NT2/D1 (cell line): ENCODE measurements at regions not wholly inside any gene's neighbourhood (a gene's known extent, or its start where the extent isn't known, plus 50 kb on each side); places are given as distances from the start of the nearest gene placed in this dataset.

ENCODE experiments used
- SUZ12 ChIP-seq: IDR thresholded peaks from 2 replicates; pipeline ENCODE4 v1.6.1; 2011; ENCODE audit not compliant: insufficient read length, insufficient read depth; ENCODE audit errors: extremely low read depth
- YY1 ChIP-seq: IDR thresholded peaks from 2 replicates; pipeline ENCODE4 v1.6.1; 2011; ENCODE audit not compliant: insufficient read length, insufficient read depth
- ZNF274 ChIP-seq: IDR thresholded peaks from 2 replicates; pipeline ENCODE4 v1.6.1; 2011; ENCODE audit warnings: mild to moderate bottlenecking, low read depth, low read length

- no peak for TF ChIP-seq YY1
- no peak for TF ChIP-seq SUZ12
- no peak for TF ChIP-seq ZNF274
Observed at GRCh38 chr7:119879835-119880234, 393.1 kb upstream of the KCND2 start.
